HG03066 (cell line): ENCODE measurements at regions not wholly inside any gene's neighbourhood (a gene's known extent, or its start where the extent isn't known, plus 50 kb on each side); places are given as distances from the start of the nearest gene placed in this dataset.

ENCODE experiments used
- ATAC-seq: cut with Tn5 transposase; IDR thresholded peaks from one replicate; pipeline ENCODE4 v1.9.1; 2021; ENCODE audit warnings: low read depth; ENCODE audit not compliant: unreplicated experiment

DNA sequence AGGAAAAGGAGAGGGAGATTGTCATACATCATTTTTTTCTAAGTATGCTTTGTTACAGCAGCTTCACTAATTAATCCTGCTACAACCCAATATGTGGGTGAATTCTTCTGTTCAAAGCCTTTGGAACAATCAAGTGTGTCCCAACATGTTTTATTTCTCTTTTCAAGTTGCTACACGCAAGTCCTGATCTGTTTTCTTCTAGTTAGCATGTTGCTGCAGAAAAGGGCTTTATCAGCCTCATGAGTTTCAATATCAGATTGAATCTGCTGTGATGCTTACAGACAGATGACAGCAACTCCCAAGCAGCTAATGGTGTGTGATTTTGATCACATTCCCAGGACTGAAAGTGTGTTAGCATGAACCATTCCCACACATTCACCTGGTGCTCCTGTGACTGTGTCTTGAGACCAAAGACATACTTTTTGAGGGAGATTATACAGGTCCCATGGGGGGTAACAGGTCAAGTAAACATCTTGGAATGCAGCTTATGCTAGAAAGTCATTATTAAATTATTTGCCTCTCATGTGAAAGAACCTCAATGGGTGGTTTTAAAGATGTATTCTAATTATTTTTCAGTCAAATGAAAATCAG lies 96.9 kb upstream of the KCNJ16 start:
- ATAC-seq, result no peak

- no peak for ATAC-seq
These were observed 93.6 kb upstream of the KCNJ16 start for GRCh38 chr17:69981441-69981840.

DNA sequence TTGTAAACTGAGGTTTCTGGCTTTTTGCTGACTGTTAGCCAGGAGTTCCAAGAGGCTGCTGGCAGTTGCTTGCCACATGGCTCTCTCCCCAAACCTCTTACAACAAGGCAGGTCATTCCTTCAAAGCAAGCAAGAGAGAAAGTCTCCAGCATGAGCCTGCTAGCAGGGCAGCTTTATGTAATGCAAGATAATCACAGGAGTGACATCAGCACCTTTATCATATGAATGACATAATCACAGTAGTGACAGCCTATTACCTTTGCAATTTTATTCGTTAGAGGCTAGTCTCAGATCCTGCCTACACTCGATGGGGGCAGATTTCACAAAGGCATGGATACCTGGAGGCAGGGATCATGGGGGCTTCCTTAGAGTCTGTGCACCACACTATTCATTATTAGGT lies 79.5 kb upstream of the KCNJ16 start:
- no peak for ATAC-seq

DNA sequence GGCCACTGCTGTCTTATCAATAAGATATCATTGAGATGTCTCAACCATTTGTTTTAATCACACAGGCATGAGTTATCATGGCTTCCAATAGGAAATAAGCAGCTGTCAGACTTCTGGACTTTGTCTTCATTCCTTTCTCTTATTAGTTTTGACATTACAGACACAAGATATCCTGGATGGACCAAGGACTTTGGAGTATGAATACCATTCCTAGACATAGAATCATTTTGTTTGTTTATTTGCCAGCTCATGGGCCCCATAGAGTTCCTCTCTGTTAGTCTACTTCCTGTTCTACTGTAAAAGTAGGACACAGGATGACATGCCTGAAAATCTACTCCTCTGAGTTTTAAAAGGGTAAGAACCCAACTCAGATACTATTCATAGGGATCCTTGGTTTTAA lies 77.7 kb upstream of the KCNJ16 start:
- no peak for ATAC-seq

DNA sequence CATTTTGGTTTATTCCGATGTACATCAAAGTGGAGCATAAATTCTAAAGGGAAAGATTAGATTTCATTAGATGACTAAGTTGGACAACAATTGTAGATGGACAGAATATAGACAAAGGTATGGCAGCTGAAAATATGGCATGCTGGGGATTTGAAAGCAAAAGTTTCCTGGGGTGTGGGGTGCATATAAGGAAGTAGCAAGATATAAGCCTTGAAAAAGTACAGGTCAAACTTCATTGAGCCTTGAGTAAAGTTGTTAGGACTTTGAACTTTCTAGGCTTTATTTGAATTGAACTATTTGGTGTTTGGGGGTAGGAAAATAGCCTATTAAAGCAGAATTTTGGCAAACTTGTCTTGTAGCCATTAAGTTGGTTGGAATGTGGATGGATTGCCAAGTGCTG lies 75.8 kb upstream of the KCNJ16 start:
- ATAC-seq, result no peak

- no peak for ATAC-seq
These were observed 68.9 kb upstream of the KCNJ16 start for GRCh38 chr17:70006159-70006558.

DNA sequence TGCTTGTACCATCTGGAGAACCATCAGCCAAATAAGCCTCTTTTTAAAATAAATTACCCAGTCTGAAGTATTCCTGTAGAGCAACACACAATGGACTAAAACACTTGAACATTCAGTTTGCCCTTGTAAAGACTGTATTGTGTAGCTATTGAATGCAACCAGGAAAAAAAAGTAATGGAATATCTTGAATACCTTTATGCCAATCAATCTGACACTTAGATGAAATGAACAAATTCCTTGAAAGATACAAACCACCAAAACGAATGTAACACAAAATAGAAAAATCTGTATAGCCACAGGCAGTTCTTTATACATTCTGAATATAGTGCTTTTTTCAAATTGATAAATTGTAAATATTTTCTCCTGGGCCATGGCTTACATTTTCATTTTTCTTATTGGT lies 63.3 kb upstream of the KCNJ16 start:
- ATAC-seq, result no peak

- no peak for ATAC-seq
These were observed 61.1 kb upstream of the KCNJ16 start for GRCh38 chr17:70013911-70014310.

DNA sequence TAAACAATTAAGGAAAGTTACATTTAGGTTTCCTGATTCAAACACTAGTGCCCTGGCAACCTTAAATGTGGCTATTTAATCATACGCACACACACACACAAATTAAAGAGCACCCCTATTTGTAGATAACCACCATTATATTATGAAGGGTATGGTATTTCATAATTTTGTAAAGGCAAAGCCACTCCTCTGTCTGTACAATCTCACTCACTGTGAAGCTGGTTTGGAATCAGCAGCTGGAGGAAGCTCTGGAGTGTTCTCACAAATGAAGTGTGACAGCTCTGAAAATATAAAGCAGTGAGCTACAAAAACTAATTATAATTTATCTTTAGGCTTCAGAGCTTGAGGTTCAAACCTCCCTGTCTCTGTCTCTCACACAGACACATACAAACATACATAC lies 57.9 kb upstream of the KCNJ16 start:
- ATAC-seq, result no peak

DNA sequence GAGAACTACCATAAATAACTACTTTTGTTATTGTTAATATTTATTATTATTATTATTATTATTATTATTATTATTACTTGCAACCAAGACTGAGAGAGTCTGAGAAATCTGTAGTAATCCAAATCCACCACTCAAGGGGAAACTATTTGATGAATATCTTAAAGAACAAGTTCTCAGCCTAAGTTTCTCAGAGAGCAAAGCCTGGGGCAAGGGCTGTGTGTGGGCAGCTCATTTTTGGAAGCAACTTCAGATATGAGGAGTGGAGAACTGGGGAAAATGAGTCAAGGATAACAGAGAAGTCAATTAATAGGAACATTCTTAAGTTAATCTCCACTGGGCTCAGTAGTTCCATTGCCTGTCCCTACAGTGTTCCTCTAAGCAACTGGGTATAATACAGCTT lies 57.1 kb upstream of the KCNJ16 start:
- no peak for ATAC-seq

GRCh38 chr17:70021726-70022125 lies 53.3 kb upstream of the KCNJ16 start:
- no peak for ATAC-seq

DNA sequence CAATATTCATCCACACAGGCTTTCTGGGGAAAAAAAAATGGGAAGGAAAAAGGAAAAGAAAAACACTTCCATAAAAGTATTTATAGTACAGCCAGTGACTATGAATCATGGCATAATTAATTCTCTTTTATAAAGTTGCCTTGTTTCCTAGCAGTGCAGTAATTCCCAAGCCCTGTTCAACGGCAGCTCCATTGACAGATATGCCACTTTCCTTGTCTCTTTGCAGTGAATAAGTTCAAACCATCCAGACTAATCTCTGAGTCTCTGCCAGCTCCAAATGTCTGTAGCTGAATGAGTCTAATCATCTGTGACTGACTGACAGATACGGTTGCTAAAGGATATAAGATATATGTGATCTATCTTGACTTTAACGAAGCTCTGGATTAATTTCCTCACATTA lies 52.9 kb upstream of the KCNJ16 start:
- no peak for ATAC-seq

DNA sequence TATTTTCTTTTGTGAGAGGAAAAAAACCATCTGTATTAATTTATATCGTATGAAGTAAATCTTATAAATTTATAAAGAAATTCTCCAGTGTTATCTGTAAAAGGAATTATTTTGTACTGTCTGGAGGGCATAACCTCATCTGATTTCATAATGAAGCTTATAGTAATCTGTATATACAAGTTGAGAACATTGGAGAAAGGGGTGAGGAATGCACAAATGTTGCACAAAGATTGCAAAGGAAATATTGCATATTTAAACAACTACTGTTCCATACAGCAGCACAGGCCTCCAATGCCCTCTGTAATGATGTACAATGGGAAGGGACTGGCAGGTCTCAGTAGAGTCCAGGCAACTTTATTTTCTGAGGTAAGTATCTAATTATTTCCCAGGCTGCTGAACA lies 50.8 kb upstream of the KCNJ16 start:
- no peak for ATAC-seq
